Bronchial epithelial cell (primary cell): ENCODE measurements at regions not wholly inside any gene's neighbourhood (a gene's known extent, or its start where the extent isn't known, plus 50 kb on each side); places are given as distances from the start of the nearest gene placed in this dataset.

Experiments
- DNase-seq: peaks from one replicate; pipeline ENCODE4 v3.0.0-alpha.2; 2010; ENCODE audit warnings: low read depth
- FAIRE-seq: peaks from 2 replicates; lab custom pipeline; 2011; peaks lifted over from hg19 to GRCh38; lab: Jason Lieb, UNC
- H3K27me3 ChIP-seq: 2 replicates; pipeline ENCODE4 v1.5.1; 2011; ENCODE audit warnings: low read length; ENCODE audit not compliant: control insufficient read depth, insufficient read depth
- H3K36me3 ChIP-seq: 2 replicates; pipeline ENCODE4 v1.5.1; 2011; ENCODE audit warnings: low read length; ENCODE audit not compliant: control insufficient read depth, insufficient read depth
- H3K4me3 ChIP-seq: 2 replicates; pipeline ENCODE4 v1.5.1; 2011; ENCODE audit warnings: mild to moderate bottlenecking, low read depth, low read length, control low read depth
- CTCF ChIP-seq: IDR thresholded peaks from 2 replicates; pipeline ENCODE4 v1.5.1; 2011; ENCODE audit warnings: mild to moderate bottlenecking, moderate library complexity, low read length, control low read depth, inconsistent platforms; ENCODE audit not compliant: insufficient read depth, severe bottlenecking

- H3K4me3 ChIP-seq: no peak overlapping the region
- H3K36me3 ChIP-seq: no peaks in the 10 kb centered on the region
- FAIRE-seq: no peak
- no peaks in the 10 kb centered on the region for H3K27me3 ChIP-seq
- no peak for TF ChIP-seq CTCF
- DNase-seq: no peak
These were observed 267.9 kb downstream of the MRTFB start for GRCh38 chr16:14338969-14339368.

GRCh38 chr16:14338236-14338635 is 267.1 kb downstream of the MRTFB start:
- Histone ChIP-seq H3K4me3 (no peak overlapping the region), H3K36me3 (no peaks in the 10 kb centered on the region), H3K27me3 (no peaks in the 10 kb centered on the region)
- TF ChIP-seq CTCF: no peak
- no peak for DNase-seq
- no peak for FAIRE-seq

GRCh38 chr16:14337303-14338191 is 266.4 kb downstream of the MRTFB start:
- Histone ChIP-seq H3K27me3 (no peaks in the 10 kb centered on the region), H3K4me3 (no peak overlapping the region), H3K36me3 (no peaks in the 10 kb centered on the region)
- DNase-seq (peak; percentile 38), FAIRE-seq (no peak)
- no peak for TF ChIP-seq CTCF

GRCh38 chr16:14335297-14335696 is 264.2 kb downstream of the MRTFB start:
- TF ChIP-seq CTCF: no peak
- Histone ChIP-seq H3K27me3 (no peaks in the 10 kb centered on the region), H3K36me3 (no peaks in the 10 kb centered on the region), H3K4me3 (no peak overlapping the region)
- FAIRE-seq (no peak), DNase-seq (no peak)

- H3K27me3 ChIP-seq: no peaks in the 10 kb centered on the region
- DNase-seq: peak; percentile 64
- FAIRE-seq: no peak
- no peaks in the 10 kb centered on the region for H3K36me3 ChIP-seq
- no peak overlapping the region for H3K4me3 ChIP-seq
- TF ChIP-seq CTCF: no peak
These were observed 263.4 kb downstream of the MRTFB start for GRCh38 chr16:14334366-14335080.
